NB4 (cell line): ENCODE measurements at regions not wholly inside any gene's neighbourhood (a gene's known extent, or its start where the extent isn't known, plus 50 kb on each side); places are given as distances from the start of the nearest gene placed in this dataset.

ENCODE experiments used
- DNase-seq: peaks from one replicate; pipeline ENCODE4 v3.0.0; 2010; ENCODE audit warnings: low read depth
- H3K4me3 ChIP-seq: one replicate; pipeline ENCODE4 v1.5.1; 2011; ENCODE audit warnings: mild to moderate bottlenecking, low read depth, low read length, moderate library complexity
- MYC ChIP-seq: IDR thresholded peaks from 2 replicates; pipeline ENCODE4 v1.6.1; 2011; ENCODE audit warnings: low read depth, low read length
- POLR2A ChIP-seq: IDR thresholded peaks from 2 replicates; pipeline ENCODE4 v1.6.1; 2011; ENCODE audit warnings: mild to moderate bottlenecking; ENCODE audit not compliant: insufficient read length; ENCODE audit errors: extremely low read depth
- TF ChIP-seq, protein P1 (sequence below): IDR thresholded peaks from one replicate; pipeline ENCODE4 v1.5.1; 2012; ENCODE audit warnings: low read depth, low read length
- TF ChIP-seq, protein P2 (sequence below): IDR thresholded peaks from 2 replicates; pipeline ENCODE4 v1.6.1; 2011; ENCODE audit warnings: low read depth, low read length

DNA sequence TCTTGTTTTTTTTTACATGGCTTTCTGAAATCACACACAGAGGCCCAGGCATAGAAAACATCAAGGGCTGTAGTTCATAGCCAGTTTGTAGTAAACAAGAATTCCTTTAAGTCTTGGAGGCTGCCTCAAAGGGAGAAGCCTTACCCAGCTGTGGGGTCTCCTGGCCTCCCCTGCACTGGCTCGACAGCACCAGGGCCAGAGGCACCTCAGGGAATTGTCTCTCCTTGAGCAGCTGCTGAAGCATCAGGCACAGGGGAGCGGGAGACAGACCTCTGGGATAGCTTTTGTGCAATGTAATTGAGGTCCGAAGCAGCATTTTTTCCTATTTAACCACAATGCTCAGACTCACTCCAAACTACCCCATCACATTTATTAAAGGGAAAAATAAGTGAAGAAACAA lies 209.1 kb downstream of the HRH4 start:
- DNase-seq, result no peak
- H3K4me3 ChIP-seq, result no peak overlapping the region
- TF ChIP-seq, protein P1, sequence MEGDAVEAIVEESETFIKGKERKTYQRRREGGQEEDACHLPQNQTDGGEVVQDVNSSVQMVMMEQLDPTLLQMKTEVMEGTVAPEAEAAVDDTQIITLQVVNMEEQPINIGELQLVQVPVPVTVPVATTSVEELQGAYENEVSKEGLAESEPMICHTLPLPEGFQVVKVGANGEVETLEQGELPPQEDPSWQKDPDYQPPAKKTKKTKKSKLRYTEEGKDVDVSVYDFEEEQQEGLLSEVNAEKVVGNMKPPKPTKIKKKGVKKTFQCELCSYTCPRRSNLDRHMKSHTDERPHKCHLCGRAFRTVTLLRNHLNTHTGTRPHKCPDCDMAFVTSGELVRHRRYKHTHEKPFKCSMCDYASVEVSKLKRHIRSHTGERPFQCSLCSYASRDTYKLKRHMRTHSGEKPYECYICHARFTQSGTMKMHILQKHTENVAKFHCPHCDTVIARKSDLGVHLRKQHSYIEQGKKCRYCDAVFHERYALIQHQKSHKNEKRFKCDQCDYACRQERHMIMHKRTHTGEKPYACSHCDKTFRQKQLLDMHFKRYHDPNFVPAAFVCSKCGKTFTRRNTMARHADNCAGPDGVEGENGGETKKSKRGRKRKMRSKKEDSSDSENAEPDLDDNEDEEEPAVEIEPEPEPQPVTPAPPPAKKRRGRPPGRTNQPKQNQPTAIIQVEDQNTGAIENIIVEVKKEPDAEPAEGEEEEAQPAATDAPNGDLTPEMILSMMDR, result no peak
- TF ChIP-seq, protein P2, sequence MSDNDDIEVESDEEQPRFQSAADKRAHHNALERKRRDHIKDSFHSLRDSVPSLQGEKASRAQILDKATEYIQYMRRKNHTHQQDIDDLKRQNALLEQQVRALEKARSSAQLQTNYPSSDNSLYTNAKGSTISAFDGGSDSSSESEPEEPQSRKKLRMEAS, result no peak
- TF ChIP-seq MYC, result no peak
- no peak for TF ChIP-seq POLR2A

DNA sequence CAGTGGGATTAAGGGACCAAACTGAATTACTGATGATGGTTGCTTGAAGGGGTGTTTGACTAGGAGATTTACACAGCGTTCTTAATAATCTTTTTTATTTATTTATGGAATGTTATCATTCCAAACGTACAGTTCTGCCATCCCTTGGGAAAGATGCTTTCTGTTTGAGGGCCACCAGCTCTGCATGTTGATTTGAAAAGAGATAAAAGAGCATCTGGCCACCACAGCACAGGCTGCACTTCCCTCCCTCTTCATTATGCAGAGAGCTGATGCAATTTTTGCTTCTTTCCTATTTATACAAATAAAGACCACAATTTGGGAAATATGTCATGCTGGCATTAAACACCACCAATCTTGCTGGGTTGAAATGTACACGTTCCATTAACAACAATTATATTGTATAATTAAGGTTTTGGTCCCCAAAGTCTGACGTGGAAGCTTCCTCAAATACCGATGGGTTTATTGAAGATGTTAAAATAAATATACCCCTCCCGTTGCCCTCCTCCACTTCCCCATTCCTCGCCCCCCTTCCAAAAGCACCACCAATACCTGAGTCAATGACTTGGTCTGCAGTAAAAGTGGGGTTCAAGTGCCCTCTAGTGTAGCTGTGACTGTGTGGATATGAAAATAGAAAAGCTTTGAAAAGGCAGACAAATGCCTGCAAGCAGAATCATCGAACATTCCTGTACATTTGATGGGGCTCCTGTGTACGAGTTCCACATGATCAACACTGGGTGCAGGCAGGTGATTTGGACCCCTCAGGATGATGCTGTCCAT lies 211.9 kb downstream of the HRH4 start:
- H3K4me3 ChIP-seq, result no peak overlapping the region
- DNase-seq, result peak; percentile 32
- no peak for TF ChIP-seq POLR2A
- TF ChIP-seq, protein P1, result no peak
- TF ChIP-seq, protein P2, result no peak
- TF ChIP-seq MYC, result no peak

DNA sequence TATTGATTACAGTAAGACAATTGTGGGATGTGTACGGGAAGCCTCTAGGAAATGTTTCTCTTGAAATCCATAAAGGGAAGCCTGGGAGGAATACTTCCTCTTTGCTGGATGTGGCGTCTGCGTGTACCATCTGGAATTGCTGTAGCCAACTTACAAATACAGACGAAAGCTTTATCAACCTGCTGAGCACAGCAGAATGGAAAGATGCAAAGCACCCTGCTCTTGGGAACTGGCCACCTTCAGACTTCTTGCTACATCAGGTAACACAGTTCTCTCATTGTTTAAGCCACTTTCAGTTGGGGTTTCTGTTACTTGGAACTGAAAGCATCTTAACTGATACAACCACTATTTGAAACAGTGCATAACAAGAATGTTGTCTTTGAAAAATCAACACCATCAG lies 213.8 kb downstream of the HRH4 start:
- no peak overlapping the region for H3K4me3 ChIP-seq
- TF ChIP-seq, protein P1, result no peak
- TF ChIP-seq, protein P2, result no peak
- TF ChIP-seq MYC, result no peak
- no peak for TF ChIP-seq POLR2A
- DNase-seq, result no peak

DNA sequence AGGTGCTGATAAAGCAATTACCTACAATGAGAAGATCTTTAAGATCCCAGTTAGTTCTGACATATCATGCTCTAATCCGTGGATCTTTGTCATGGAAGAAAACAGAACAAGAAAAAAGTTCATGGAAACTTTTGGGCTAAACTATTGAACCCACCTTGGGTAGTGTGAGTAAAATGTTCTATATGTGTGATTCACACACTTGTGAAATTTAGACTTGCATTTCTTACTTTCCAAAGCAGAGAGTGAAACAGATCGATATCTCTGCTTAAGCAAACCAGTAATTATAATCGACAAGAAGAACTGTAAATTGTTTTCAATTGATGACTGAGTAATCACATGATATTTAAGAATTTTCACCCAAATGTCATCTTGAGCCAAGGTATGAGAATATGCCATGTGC lies 214.2 kb downstream of the HRH4 start:
- no peak overlapping the region for H3K4me3 ChIP-seq
- no peak for DNase-seq
- TF ChIP-seq MYC (no peak), POLR2A (no peak)
- TF ChIP-seq, protein P1, result no peak
- TF ChIP-seq, protein P2, result no peak

DNA sequence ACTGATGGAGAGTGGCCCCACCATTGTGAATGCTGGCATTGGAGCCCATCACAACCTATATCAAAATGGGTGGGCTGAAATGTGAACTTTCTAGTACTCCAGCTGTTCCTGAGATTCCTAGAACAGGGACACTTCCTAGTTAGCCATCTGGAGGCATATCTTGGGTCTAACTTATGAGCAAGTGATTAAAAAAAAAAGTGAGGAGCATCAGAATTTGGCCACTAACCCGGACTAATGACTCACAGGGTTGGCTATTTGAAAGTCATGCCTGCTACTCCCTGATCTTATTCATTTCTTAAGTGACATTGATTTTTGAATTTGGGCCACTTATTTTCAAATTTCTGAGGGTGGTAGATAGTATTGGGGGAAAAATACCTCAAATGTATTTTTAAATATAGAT lies 216.6 kb downstream of the HRH4 start:
- TF ChIP-seq, protein P2, result no peak
- TF ChIP-seq POLR2A (no peak), MYC (no peak)
- TF ChIP-seq, protein P1, result no peak
- no peak for DNase-seq
- no peak overlapping the region for H3K4me3 ChIP-seq

GRCh38 chr18:24678107-24678506 lies 217.7 kb downstream of the HRH4 start:
- TF ChIP-seq, protein P2, result no peak
- TF ChIP-seq MYC (no peak), POLR2A (no peak)
- TF ChIP-seq, protein P1, result no peak
- H3K4me3 ChIP-seq, result no peak overlapping the region
- no peak for DNase-seq
